Activated CD4-positive, alpha-beta T cell treated with anti-CD3 and anti-CD28 coated beads for 36 hours (primary cell): ENCODE measurements at regions not wholly inside any gene's neighbourhood (a gene's known extent, or its start where the extent isn't known, plus 50 kb on each side); places are given as distances from the start of the nearest gene placed in this dataset.

Experiments used
- ATAC-seq: fragments of 200-7000 bp; cut with Tn5 transposase; one replicate; pipeline ENCODE4 v1.10.0; 2021; ENCODE audit warnings: mild to moderate bottlenecking, moderate library complexity
- CTCF ChIA-PET: fragments of 350-600 bp; sonication (Branson Sonifier 250); formaldehyde crosslinking; loops from one replicate; lab custom pipeline; 2021; ENCODE audit warnings: antibody characterized with exemption; lab: Charles Lee
- POLR2A ChIA-PET: fragments of 350-600 bp; sonication (Branson Sonifier 250); formaldehyde crosslinking; loops from one replicate; lab custom pipeline; 2021; ENCODE audit warnings: antibody characterized with exemption, inconsistent platforms; lab: Charles Lee
- DNase-seq: peaks from one replicate; pipeline ENCODE4 v3.0.0-alpha.2; 2020
- H3K27ac Mint-ChIP-seq: one replicate; pipeline ENCODE4 v1.8.0; 2021; ENCODE audit warnings: mixed read lengths
- H3K27me3 Mint-ChIP-seq: one replicate; pipeline ENCODE4 v1.8.0; 2021; ENCODE audit warnings: mixed read lengths
- H3K36me3 Mint-ChIP-seq: one replicate; pipeline ENCODE4 v1.8.0; 2021; ENCODE audit warnings: low read depth, mixed read lengths
- H3K4me1 Mint-ChIP-seq: one replicate; pipeline ENCODE4 v1.8.0; 2021; ENCODE audit warnings: mixed read lengths
- H3K4me3 Mint-ChIP-seq: one replicate; pipeline ENCODE4 v1.8.0; 2021; ENCODE audit warnings: mild to moderate bottlenecking, moderate library complexity, mixed read lengths
- H3K9me3 Mint-ChIP-seq: one replicate; pipeline ENCODE4 v1.8.0; 2021; ENCODE audit warnings: low read depth, mixed read lengths
- intact Hi-C, 2 experiments: fragments of 100-400 bp; cut with DNase I in 1 of 2; cut with micrococcal nuclease in 1 of 2; formaldehyde crosslinking; loops; one replicate each; pipeline versions ENCODE4 v1.14.2 to v1.15.1; 2022 to 2024; cut with DNase I, micrococcal nuclease

- POLR2A ChIA-PET, result no interaction called here
These were observed 84.9 kb upstream of the NR3C1 start for GRCh38 chr5:143488381-143488780.

GRCh38 chr5:143484601-143485000 lies 81.1 kb upstream of the NR3C1 start:
- peaks cover 2% of the 10 kb centered on the region for H3K9me3 Mint-ChIP-seq
- no peak overlapping the region for H3K27ac Mint-ChIP-seq
- CTCF ChIA-PET, result interaction anchor here (0.7 kb wide), 1 partner anchor 87 kb away, joined by 3 read pairs; no protein-coding TSS in a partner anchor
- POLR2A ChIA-PET, result no interaction called here
- intact Hi-C loops, result no loop called here
- DNase-seq, result no peak
- H3K27me3 Mint-ChIP-seq, result no peaks in the 10 kb centered on the region
- no peaks in the 10 kb centered on the region for H3K4me1 Mint-ChIP-seq
- ATAC-seq, result no peak
- H3K36me3 Mint-ChIP-seq, result no peaks in the 10 kb centered on the region
- no peak overlapping the region for H3K4me3 Mint-ChIP-seq

More at GRCh38 chr5:143488381-143488780, 84.9 kb upstream of the NR3C1 start:
- no peaks in the 10 kb centered on the region for H3K4me1 Mint-ChIP-seq
- H3K4me3 Mint-ChIP-seq, result no peak overlapping the region
- H3K27me3 Mint-ChIP-seq, result no peaks in the 10 kb centered on the region
- no peak for ATAC-seq
- H3K9me3 Mint-ChIP-seq, result peaks cover 5% of the 10 kb centered on the region
- CTCF ChIA-PET, result no interaction called here
- no peaks in the 10 kb centered on the region for H3K36me3 Mint-ChIP-seq
- no peak for DNase-seq
- H3K27ac Mint-ChIP-seq, result no peak overlapping the region
- intact Hi-C loops, result no loop called here

GRCh38 chr5:143481697-143482531 lies 78.4 kb upstream of the NR3C1 start:
- Mint-ChIP-seq H3K36me3 (no peaks in the 10 kb centered on the region), H3K4me1 (no peaks in the 10 kb centered on the region), H3K4me3 (no peak overlapping the region), H3K9me3 (peaks cover 2% of the 10 kb centered on the region), H3K27ac (no peak overlapping the region), H3K27me3 (no peaks in the 10 kb centered on the region)
- intact Hi-C loops, result no loop called here
- CTCF ChIA-PET, result no interaction called here
- ATAC-seq, result no peak
- POLR2A ChIA-PET, result no interaction called here
- no peak for DNase-seq

DNA sequence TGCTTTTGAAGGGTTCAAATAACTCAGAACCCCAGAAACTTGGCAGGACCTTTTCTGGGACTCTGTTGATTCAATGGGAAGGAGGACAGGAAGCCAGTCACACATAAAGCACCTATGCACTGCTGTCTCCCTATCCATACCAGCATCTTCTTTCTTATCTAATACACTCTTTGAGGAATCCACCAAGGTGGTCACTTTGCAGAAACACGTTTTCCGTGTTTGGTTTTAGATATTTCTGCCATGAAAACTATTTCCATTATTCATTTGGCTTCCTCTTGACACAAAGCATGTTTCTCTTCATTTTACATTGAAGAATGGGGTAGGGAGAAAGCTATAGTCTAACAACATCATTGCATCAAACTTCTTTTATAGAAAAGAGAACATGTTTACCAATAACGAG lies 76.5 kb upstream of the NR3C1 start:
- POLR2A ChIA-PET, result no interaction called here

DNA sequence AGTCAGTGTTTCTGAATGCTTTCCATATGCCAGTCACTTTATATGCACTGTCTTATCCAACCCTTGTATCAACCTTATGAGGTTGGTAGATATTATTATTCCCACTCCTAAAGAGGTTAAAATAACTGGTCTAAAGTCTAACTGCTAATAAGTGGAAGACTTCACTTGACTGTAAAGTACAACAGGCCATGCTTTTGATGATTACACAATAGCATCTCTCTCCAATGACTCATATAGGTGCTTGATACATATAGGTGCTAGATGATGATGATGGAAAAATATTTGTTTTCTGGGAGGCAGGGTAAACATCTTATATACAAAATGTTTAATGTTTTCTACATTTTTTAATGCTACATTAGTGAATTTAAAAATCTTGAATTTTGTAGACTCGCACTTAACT lies 75.9 kb upstream of the NR3C1 start:
- no peak for DNase-seq
- H3K9me3 Mint-ChIP-seq, result no peaks in the 10 kb centered on the region
- H3K4me3 Mint-ChIP-seq, result no peak overlapping the region
- no peaks in the 10 kb centered on the region for H3K27me3 Mint-ChIP-seq
- POLR2A ChIA-PET, result no interaction called here
- no peaks in the 10 kb centered on the region for H3K4me1 Mint-ChIP-seq
- no peaks in the 10 kb centered on the region for H3K36me3 Mint-ChIP-seq
- CTCF ChIA-PET, result no interaction called here
- H3K27ac Mint-ChIP-seq, result no peak overlapping the region
- intact Hi-C loops, result no loop called here
- ATAC-seq, result no peak

More for the DNA sequence above, 76.5 kb upstream of the NR3C1 start:
- CTCF ChIA-PET, result no interaction called here
- intact Hi-C loops, result no loop called here
- no peaks in the 10 kb centered on the region for H3K9me3 Mint-ChIP-seq
- ATAC-seq, result no peak
- H3K4me3 Mint-ChIP-seq, result no peak overlapping the region
- H3K36me3 Mint-ChIP-seq, result no peaks in the 10 kb centered on the region
- DNase-seq, result no peak
- H3K27me3 Mint-ChIP-seq, result no peaks in the 10 kb centered on the region
- H3K27ac Mint-ChIP-seq, result no peak overlapping the region
- H3K4me1 Mint-ChIP-seq, result no peaks in the 10 kb centered on the region

- H3K36me3 Mint-ChIP-seq, result no peaks in the 10 kb centered on the region
- no peaks in the 10 kb centered on the region for H3K27me3 Mint-ChIP-seq
- H3K9me3 Mint-ChIP-seq, result no peaks in the 10 kb centered on the region
- no peak overlapping the region for H3K4me3 Mint-ChIP-seq
- no peak for DNase-seq
- ChIA-PET POLR2A (no interaction called here), CTCF (no interaction called here)
- H3K4me1 Mint-ChIP-seq, result no peaks in the 10 kb centered on the region
- intact Hi-C loops, result no loop called here
- no peak for ATAC-seq
- no peak overlapping the region for H3K27ac Mint-ChIP-seq
These were observed 73.2 kb upstream of the NR3C1 start for GRCh38 chr5:143476601-143477211.

DNA sequence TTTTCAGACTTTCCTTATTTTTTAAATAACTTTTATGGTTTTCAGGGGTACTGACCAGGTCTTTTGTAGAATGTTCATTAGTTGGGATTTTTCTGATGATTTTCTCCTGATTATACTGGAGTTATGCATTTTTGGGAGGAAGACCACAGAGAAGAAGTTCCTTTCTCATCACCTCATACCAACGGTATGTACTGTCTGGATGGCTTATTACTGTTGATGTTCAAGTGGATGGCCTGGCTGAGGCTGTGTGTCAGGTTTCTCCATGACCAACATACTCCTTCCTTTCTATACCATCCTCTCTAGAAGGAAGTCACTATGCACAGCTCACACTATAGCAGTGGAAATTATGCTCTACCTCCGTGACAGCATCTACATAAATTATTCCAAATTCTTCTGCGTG lies 71.1 kb upstream of the NR3C1 start:
- ChIA-PET CTCF (no interaction called here), POLR2A (no interaction called here)
- Mint-ChIP-seq H3K9me3 (no peaks in the 10 kb centered on the region), H3K27me3 (no peaks in the 10 kb centered on the region), H3K27ac (no peak overlapping the region), H3K36me3 (no peaks in the 10 kb centered on the region), H3K4me3 (no peak overlapping the region), H3K4me1 (no peaks in the 10 kb centered on the region)
- ATAC-seq (no peak), DNase-seq (no peak)
- intact Hi-C loops, result no loop called here

GRCh38 chr5:143473481-143473880 lies 70.0 kb upstream of the NR3C1 start:
- ChIA-PET CTCF (interaction anchor here (0.7 kb wide), 1 partner anchor 350 kb away, joined by 3 read pairs; no protein-coding TSS in a partner anchor), POLR2A (no interaction called here)
- Mint-ChIP-seq H3K27me3 (no peaks in the 10 kb centered on the region), H3K4me3 (no peak overlapping the region), H3K36me3 (no peaks in the 10 kb centered on the region), H3K9me3 (no peaks in the 10 kb centered on the region), H3K4me1 (no peaks in the 10 kb centered on the region), H3K27ac (no peak overlapping the region)
- intact Hi-C loops, result no loop called here
- DNase-seq (no peak), ATAC-seq (no peak)

- POLR2A ChIA-PET, result no interaction called here
- CTCF ChIA-PET, result interaction anchor here (0.6 to 0.8 kb wide), 3 partner anchors 21 to 329 kb away, joined by 3 read pairs; no protein-coding TSS in a partner anchor
- ATAC-seq (no peak), DNase-seq (no peak)
- Mint-ChIP-seq H3K27ac (no peak overlapping the region), H3K36me3 (no peaks in the 10 kb centered on the region), H3K4me3 (no peak overlapping the region), H3K27me3 (no peaks in the 10 kb centered on the region), H3K9me3 (no peaks in the 10 kb centered on the region), H3K4me1 (no peaks in the 10 kb centered on the region)
- intact Hi-C loops, result no loop called here
These were observed 69.1 kb upstream of the NR3C1 start for GRCh38 chr5:143472576-143472975.

GRCh38 chr5:143471666-143472464 lies 68.4 kb upstream of the NR3C1 start:
- ChIA-PET POLR2A (no interaction called here), CTCF (interaction anchor here (0.7 to 0.8 kb wide), 2 partner anchors 22 to 329 kb away, joined by 3 read pairs; no protein-coding TSS in a partner anchor)
- H3K9me3 Mint-ChIP-seq, result no peaks in the 10 kb centered on the region
- no peaks in the 10 kb centered on the region for H3K36me3 Mint-ChIP-seq
- intact Hi-C loops, result no loop called here
- no peak overlapping the region for H3K27ac Mint-ChIP-seq
- DNase-seq, result no peak
- H3K4me1 Mint-ChIP-seq, result no peaks in the 10 kb centered on the region
- H3K27me3 Mint-ChIP-seq, result no peaks in the 10 kb centered on the region
- no peak overlapping the region for H3K4me3 Mint-ChIP-seq
- ATAC-seq, result no peak

- H3K4me1 Mint-ChIP-seq, result no peaks in the 10 kb centered on the region
- ATAC-seq, result no peak
- H3K9me3 Mint-ChIP-seq, result no peaks in the 10 kb centered on the region
- no peak for DNase-seq
- H3K4me3 Mint-ChIP-seq, result no peak overlapping the region
- H3K27ac Mint-ChIP-seq, result no peak overlapping the region
- ChIA-PET CTCF (no interaction called here), POLR2A (no interaction called here)
- H3K36me3 Mint-ChIP-seq, result no peaks in the 10 kb centered on the region
- intact Hi-C loops, result no loop called here
- H3K27me3 Mint-ChIP-seq, result no peaks in the 10 kb centered on the region
These were observed 67.6 kb upstream of the NR3C1 start for GRCh38 chr5:143471041-143471509.
